Nephron (organoid): ENCODE measurements at regions not wholly inside any gene's neighbourhood (a gene's known extent, or its start where the extent isn't known, plus 50 kb on each side); places are given as distances from the start of the nearest gene placed in this dataset.

ENCODE experiments used
- H3K27ac Mint-ChIP-seq, 3 experiments: 2 replicates each; pipeline ENCODE4 v1.8.0; 2020; ENCODE audit warnings: mixed read lengths in 3 of 3, mild to moderate bottlenecking in 2 of 3, moderate library complexity in 1 of 3
- H3K27me3 Mint-ChIP-seq: 2 replicates; pipeline ENCODE4 v1.8.0; 2021; ENCODE audit warnings: low read depth, mild to moderate bottlenecking, moderate library complexity, mixed read lengths
- H3K36me3 Mint-ChIP-seq: 2 replicates; pipeline ENCODE4 v1.8.0; 2020; ENCODE audit warnings: low read depth, mixed read lengths
- H3K4me1 Mint-ChIP-seq: 2 replicates; pipeline ENCODE4 v1.8.0; 2020; ENCODE audit warnings: mixed read lengths
- H3K4me3 Mint-ChIP-seq, 3 experiments: 2 replicates each; pipeline ENCODE4 v1.8.0; 2020; ENCODE audit warnings: mild to moderate bottlenecking in 3 of 3, mixed read lengths in 3 of 3, moderate library complexity in 2 of 3
- H3K9me3 Mint-ChIP-seq: 2 replicates; pipeline ENCODE4 v1.8.0; 2020; ENCODE audit warnings: mixed read lengths
- TF ChIP-seq, protein P1 (sequence below), 3 experiments: fragments of 200-600 bp; sonication (generic); IDR thresholded peaks; one replicate each; pipeline ENCODE4 v1.5.0; 2021; ENCODE audit warnings: antibody characterized with exemption in 3 of 3; ENCODE audit not compliant: unreplicated experiment in 3 of 3

DNA sequence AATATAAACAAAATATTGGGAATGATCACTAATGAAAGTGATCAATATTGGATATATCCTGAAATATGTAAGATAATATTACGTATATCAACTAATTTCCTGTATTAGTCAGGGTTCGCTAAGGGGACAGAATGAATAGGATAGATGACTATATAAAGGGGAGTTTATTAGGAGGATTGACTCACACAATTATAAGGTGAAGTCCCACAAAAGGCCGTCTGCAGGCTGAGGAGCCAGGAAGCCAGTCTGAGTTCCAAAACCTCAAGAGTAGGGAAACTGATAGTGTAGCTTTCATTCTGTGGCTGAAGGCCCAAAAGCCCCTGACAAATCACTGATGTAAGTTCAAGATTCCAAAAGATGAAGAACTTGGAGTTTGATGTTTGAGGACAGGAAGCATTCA is 561.1 kb downstream of the PRDM9 start:
- Mint-ChIP-seq H3K4me1 (no peaks in the 10 kb centered on the region), H3K36me3 (no peaks in the 10 kb centered on the region), H3K9me3 (no peaks in the 10 kb centered on the region), H3K4me3 (no peak overlapping the region), H3K27me3 (no peaks in the 10 kb centered on the region), H3K27ac (no peak overlapping the region)
- TF ChIP-seq, protein P1, sequence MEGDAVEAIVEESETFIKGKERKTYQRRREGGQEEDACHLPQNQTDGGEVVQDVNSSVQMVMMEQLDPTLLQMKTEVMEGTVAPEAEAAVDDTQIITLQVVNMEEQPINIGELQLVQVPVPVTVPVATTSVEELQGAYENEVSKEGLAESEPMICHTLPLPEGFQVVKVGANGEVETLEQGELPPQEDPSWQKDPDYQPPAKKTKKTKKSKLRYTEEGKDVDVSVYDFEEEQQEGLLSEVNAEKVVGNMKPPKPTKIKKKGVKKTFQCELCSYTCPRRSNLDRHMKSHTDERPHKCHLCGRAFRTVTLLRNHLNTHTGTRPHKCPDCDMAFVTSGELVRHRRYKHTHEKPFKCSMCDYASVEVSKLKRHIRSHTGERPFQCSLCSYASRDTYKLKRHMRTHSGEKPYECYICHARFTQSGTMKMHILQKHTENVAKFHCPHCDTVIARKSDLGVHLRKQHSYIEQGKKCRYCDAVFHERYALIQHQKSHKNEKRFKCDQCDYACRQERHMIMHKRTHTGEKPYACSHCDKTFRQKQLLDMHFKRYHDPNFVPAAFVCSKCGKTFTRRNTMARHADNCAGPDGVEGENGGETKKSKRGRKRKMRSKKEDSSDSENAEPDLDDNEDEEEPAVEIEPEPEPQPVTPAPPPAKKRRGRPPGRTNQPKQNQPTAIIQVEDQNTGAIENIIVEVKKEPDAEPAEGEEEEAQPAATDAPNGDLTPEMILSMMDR (IDR thresholded peaks at IDR 0.05; ENCODE audit: unreplicated experiment in 3 of 3) = no peak

GRCh38 chr5:24073107-24073506 is 565.7 kb downstream of the PRDM9 start:
- Mint-ChIP-seq H3K4me1 (no peaks in the 10 kb centered on the region), H3K9me3 (no peaks in the 10 kb centered on the region), H3K27me3 (no peaks in the 10 kb centered on the region), H3K4me3 (no peak overlapping the region), H3K36me3 (no peaks in the 10 kb centered on the region), H3K27ac (no peak overlapping the region)
- TF ChIP-seq, protein P1 (IDR thresholded peaks at IDR 0.05; ENCODE audit: unreplicated experiment in 3 of 3) = no peak

DNA sequence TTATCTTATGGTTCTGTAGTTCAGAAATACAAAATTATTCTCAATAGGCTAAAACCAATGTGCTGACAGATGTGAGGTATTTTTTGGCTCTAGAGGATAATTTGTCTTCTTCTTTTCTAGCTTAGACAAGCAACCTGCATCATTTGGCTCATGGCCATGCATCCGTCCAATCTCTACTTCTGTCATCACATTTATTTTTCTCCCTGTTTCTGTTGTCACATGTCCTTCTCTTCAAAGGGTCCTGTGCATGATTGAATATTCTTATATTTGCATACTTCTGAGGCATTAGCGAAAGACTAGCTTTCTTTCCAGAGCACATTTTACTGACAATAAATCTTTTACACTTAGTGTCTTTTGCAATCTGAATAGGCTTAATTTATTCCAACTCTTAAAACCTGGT is 564.7 kb downstream of the CDH10 start:
- Mint-ChIP-seq H3K36me3 (no peaks in the 10 kb centered on the region), H3K9me3 (no peaks in the 10 kb centered on the region), H3K4me3 (no peak overlapping the region), H3K27ac (no peak overlapping the region), H3K27me3 (peaks cover 3% of the 10 kb centered on the region), H3K4me1 (no peaks in the 10 kb centered on the region)
- TF ChIP-seq, protein P1 (IDR thresholded peaks at IDR 0.05; ENCODE audit: unreplicated experiment in 3 of 3) = no peak

DNA sequence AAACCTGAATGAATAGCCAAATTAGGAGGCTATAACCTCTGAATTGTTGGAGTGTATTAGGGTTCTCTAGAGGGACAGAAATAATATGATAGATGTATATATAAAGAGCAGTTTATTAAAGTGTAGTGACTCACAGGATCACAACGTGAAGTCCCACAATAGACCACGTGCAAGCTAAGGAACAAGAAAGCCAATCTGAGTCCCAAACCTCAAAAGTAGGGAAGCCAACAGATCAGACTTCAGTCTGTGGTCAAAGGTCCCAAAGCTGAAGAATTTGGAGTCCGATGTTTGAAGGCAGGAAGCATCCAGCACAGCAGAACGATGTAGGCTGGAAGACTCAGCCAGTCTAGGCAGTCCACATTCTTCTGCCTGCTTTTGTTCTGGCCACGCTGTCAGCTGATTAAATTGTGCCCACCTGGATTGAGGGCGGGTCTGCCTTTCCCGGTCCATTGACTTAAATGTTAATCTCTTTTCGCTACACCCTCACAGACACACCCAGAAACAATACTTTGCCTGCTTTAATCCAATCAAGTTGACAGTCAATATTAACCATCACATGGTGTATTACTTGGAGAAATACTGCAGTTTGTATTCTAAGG is 550.6 kb downstream of the CDH10 start:
- Mint-ChIP-seq H3K9me3 (peaks cover 5% of the 10 kb centered on the region), H3K4me3 (no peak overlapping the region), H3K36me3 (no peaks in the 10 kb centered on the region), H3K27me3 (no peaks in the 10 kb centered on the region), H3K4me1 (no peaks in the 10 kb centered on the region), H3K27ac (no peak overlapping the region)
- TF ChIP-seq, protein P1 (IDR thresholded peaks at IDR 0.05; ENCODE audit: unreplicated experiment in 3 of 3) = no peak

DNA sequence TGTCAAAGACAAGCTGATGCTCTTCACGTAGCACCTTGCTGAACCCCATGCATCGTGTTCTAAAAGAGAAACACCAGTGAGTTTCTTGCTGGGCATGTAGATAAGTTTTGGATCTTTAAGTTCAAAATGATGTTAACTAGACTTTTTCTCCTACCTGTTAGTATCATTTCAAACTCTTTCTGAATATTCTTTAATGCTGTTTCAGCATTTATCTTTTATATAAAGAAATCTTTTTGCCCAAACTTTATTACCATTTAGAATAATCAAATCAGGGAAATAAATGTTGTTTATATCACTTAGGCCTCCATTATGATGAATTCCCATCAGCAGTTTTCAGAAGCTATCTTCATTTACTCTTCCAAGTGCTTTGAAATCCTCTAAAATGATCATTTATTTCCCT is 542.8 kb downstream of the CDH10 start:
- no peak overlapping the region for H3K4me3 Mint-ChIP-seq
- TF ChIP-seq, protein P1 (IDR thresholded peaks at IDR 0.05; ENCODE audit: unreplicated experiment in 3 of 3) = no peak
- H3K36me3 Mint-ChIP-seq = no peaks in the 10 kb centered on the region
- H3K9me3 Mint-ChIP-seq = peaks cover 5% of the 10 kb centered on the region
- H3K27ac Mint-ChIP-seq = no peak overlapping the region
- H3K4me1 Mint-ChIP-seq = no peaks in the 10 kb centered on the region
- no peaks in the 10 kb centered on the region for H3K27me3 Mint-ChIP-seq

- H3K4me3 Mint-ChIP-seq = no peak overlapping the region
- H3K27me3 Mint-ChIP-seq = no peaks in the 10 kb centered on the region
- H3K36me3 Mint-ChIP-seq = no peaks in the 10 kb centered on the region
- H3K27ac Mint-ChIP-seq = no peak overlapping the region
- no peaks in the 10 kb centered on the region for H3K9me3 Mint-ChIP-seq
- TF ChIP-seq, protein P1 (IDR thresholded peaks at IDR 0.05; ENCODE audit: unreplicated experiment in 3 of 3) = no peak
- no peaks in the 10 kb centered on the region for H3K4me1 Mint-ChIP-seq
Measured at GRCh38 chr5:24103451-24104023, 541.2 kb downstream of the CDH10 start.
